MM.1S (cell line): ENCODE measurements at regions not wholly inside any gene's neighbourhood (a gene's known extent, or its start where the extent isn't known, plus 50 kb on each side); places are given as distances from the start of the nearest gene placed in this dataset.
"Not testable (repeated sequence)": the region's sequence is repeated elsewhere in the genome, so short reads cannot be mapped to it uniquely, and the experiment has no call there.

ENCODE experiments used
- DNase-seq: peaks from one replicate; pipeline ENCODE4 v3.0.0-alpha.2; 2015
- H2AFZ ChIP-seq: fragments of 300-600 bp; sonication (generic); 2 replicates; pipeline ENCODE4 v1.6.0; 2016; ENCODE audit warnings: antibody characterized with exemption, low read length
- H3F3A ChIP-seq: fragments of 300-600 bp; sonication (generic); 2 replicates; pipeline ENCODE4 v1.6.1; 2016; ENCODE audit warnings: mild to moderate bottlenecking, antibody characterized with exemption, low read length, moderate library complexity, mixed read lengths; ENCODE audit not compliant: insufficient read depth
- H3K27ac ChIP-seq: fragments of 300-600 bp; sonication (generic); 2 replicates; pipeline ENCODE4 v1.5.1; 2016; ENCODE audit warnings: mild to moderate bottlenecking, low read length
- H3K27me3 ChIP-seq: fragments of 300-600 bp; sonication (generic); replicated peaks from 2 replicates; pipeline ENCODE4 v1.6.0; 2016; ENCODE audit warnings: low read length; ENCODE audit not compliant: insufficient read depth
- H3K36me3 ChIP-seq: fragments of 300-600 bp; sonication (generic); replicated peaks from 2 replicates; pipeline ENCODE4 v1.6.1; 2016; ENCODE audit warnings: mild to moderate bottlenecking, low read length, mixed read lengths; ENCODE audit not compliant: insufficient read depth
- H3K4me1 ChIP-seq: fragments of 300-600 bp; sonication (generic); 2 replicates; pipeline ENCODE4 v1.6.1; 2016; ENCODE audit warnings: low read length, mixed read lengths
- H3K4me2 ChIP-seq: fragments of 300-600 bp; sonication (generic); 2 replicates; pipeline ENCODE4 v1.6.0; 2016; ENCODE audit warnings: low read depth, low read length
- H3K4me3 ChIP-seq: fragments of 300-600 bp; sonication (generic); 2 replicates; pipeline ENCODE4 v1.5.1; 2016; ENCODE audit warnings: low read length, mixed read lengths
- H3K79me2 ChIP-seq: fragments of 300-600 bp; sonication (generic); 2 replicates; pipeline ENCODE4 v1.6.1; 2016; ENCODE audit warnings: mixed run types, low read length, mixed read lengths
- H3K9ac ChIP-seq: fragments of 300-600 bp; sonication (generic); 2 replicates; pipeline ENCODE4 v1.6.1; 2016; ENCODE audit warnings: low read length, mixed read lengths
- H3K9me2 ChIP-seq: fragments of 300-600 bp; sonication (generic); replicated peaks from 2 replicates; pipeline ENCODE4 v1.6.1; 2016; ENCODE audit warnings: mild to moderate bottlenecking, low read length, mixed read lengths; ENCODE audit not compliant: insufficient read depth
- H3K9me3 ChIP-seq: fragments of 300-600 bp; sonication (generic); replicated peaks from 2 replicates; pipeline ENCODE4 v1.6.1; 2016; ENCODE audit warnings: mild to moderate bottlenecking, low read length, mixed read lengths; ENCODE audit not compliant: insufficient read depth
- H4K20me1 ChIP-seq: fragments of 300-600 bp; sonication (generic); 2 replicates; pipeline ENCODE4 v1.6.1; 2016; ENCODE audit warnings: mild to moderate bottlenecking, low read length, moderate library complexity, mixed read lengths; ENCODE audit not compliant: insufficient read depth
- EZH2 ChIP-seq: fragments of 300-600 bp; sonication (generic); optimal IDR thresholded peaks from 2 replicates; pipeline ENCODE3; 2017; ENCODE audit warnings: low read depth, mild to moderate bottlenecking, antibody characterized with exemption, low read length, mixed read lengths
- EZH2phosphoT487 ChIP-seq: fragments of 300-600 bp; sonication (generic); IDR thresholded peaks from 2 replicates; pipeline ENCODE4 v1.6.1; 2018; ENCODE audit warnings: antibody characterized with exemption, low read length
- TF ChIP-seq, protein P1 (sequence below): fragments of 300-600 bp; sonication (generic); IDR thresholded peaks from 2 replicates; pipeline ENCODE4 v1.5.1; 2016; ENCODE audit warnings: antibody characterized with exemption, low read length, mixed read lengths

DNA sequence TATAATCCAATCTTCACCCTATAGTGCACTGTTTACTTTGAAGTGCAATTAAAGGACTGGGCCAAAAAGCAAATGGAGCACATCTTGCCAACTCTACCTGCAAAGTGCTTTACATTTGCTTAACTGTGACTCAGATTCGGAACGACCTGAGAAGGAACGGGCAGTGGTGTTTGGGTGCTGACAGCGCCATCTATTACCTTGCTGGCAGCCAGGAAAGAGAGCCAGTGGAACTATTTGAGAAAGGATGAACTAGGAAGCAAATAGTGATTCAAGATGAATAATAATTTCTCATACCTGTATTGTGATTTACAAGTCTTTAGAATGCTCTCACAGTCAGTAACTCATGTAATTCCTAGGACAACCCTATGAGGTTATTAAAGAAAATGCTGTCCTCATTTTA lies 312.9 kb downstream of the PDCD6IP start:
- H3K4me2 ChIP-seq: no peak overlapping the region
- DNase-seq: no peak
- H2AFZ ChIP-seq: no peak overlapping the region

DNA sequence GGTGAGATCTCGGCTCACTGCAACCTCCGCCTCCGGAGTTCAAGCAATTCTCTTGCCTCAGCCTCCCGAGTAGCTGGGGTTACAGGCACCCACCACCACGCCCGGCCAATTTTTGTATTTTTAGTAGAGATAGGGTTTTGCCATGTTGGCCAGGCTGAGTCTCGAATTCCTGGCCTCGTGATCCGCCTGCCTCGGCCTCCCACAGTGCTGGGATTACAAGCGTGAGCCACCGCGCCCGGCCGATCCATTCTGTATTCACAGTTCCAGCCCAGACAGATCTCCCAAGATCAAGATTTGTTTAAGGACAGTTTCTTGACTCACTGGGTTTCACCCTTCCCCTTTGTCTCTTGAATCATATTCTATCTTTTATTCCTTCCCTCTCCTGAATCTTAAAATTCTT lies 313.8 kb downstream of the PDCD6IP start:
- H3K79me2 ChIP-seq, H2AFZ ChIP-seq, H3K36me3 ChIP-seq, H3K27me3 ChIP-seq, H3K9me2 ChIP-seq, H3F3A ChIP-seq, DNase-seq, H4K20me1 ChIP-seq, H3K27ac ChIP-seq, H3K9ac ChIP-seq, H3K4me2 ChIP-seq, H3K9me3 ChIP-seq, H3K4me3 ChIP-seq: not testable (repeated sequence)
- H3K4me1 ChIP-seq: peaks cover 30% of the 10 kb centered on the region

More for the DNA sequence above, 312.9 kb downstream of the PDCD6IP start:
- H4K20me1 ChIP-seq: no peaks in the 10 kb centered on the region
- H3K4me1 ChIP-seq: peaks cover 39% of the 10 kb centered on the region
- no peaks in the 10 kb centered on the region for H3K79me2 ChIP-seq
- no peak overlapping the region for H3K4me3 ChIP-seq
- peaks cover 14% of the 10 kb centered on the region for H3F3A ChIP-seq
- no peaks in the 10 kb centered on the region for H3K9me2 ChIP-seq
- H3K9me3 ChIP-seq: no peaks in the 10 kb centered on the region
- no peaks in the 10 kb centered on the region for H3K27me3 ChIP-seq
- no peak overlapping the region for H3K9ac ChIP-seq
- H3K36me3 ChIP-seq: no peaks in the 10 kb centered on the region
- TF ChIP-seq EZH2phosphoT487: no peak
- TF ChIP-seq, protein P1, sequence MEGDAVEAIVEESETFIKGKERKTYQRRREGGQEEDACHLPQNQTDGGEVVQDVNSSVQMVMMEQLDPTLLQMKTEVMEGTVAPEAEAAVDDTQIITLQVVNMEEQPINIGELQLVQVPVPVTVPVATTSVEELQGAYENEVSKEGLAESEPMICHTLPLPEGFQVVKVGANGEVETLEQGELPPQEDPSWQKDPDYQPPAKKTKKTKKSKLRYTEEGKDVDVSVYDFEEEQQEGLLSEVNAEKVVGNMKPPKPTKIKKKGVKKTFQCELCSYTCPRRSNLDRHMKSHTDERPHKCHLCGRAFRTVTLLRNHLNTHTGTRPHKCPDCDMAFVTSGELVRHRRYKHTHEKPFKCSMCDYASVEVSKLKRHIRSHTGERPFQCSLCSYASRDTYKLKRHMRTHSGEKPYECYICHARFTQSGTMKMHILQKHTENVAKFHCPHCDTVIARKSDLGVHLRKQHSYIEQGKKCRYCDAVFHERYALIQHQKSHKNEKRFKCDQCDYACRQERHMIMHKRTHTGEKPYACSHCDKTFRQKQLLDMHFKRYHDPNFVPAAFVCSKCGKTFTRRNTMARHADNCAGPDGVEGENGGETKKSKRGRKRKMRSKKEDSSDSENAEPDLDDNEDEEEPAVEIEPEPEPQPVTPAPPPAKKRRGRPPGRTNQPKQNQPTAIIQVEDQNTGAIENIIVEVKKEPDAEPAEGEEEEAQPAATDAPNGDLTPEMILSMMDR: no peak
- TF ChIP-seq EZH2: no peak
- no peak overlapping the region for H3K27ac ChIP-seq

DNA sequence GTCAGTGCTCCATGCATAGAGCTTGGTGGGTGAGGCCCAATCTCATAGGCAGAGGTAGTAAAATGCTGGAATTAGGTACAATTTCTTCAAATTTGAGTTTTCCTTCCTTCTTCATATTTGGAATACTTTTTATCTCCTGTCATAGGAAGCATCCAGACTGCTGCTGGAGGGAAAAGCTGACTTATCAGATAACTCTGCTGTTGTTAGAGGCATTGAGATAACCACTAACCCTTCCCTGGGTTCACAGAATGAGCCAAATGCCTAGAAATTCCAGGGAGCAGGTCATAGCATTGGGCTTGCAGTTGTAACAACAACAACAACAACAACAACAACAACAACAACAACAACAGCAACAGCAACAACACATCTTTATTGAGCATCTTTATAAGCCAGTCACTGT lies 332.7 kb downstream of the PDCD6IP start:
- Histone ChIP-seq H2AFZ (no peak overlapping the region), H3K36me3 (no peaks in the 10 kb centered on the region), H3K27ac (no peak overlapping the region), H3K4me1 (no peaks in the 10 kb centered on the region), H3K79me2 (no peaks in the 10 kb centered on the region), H3K9me3 (no peaks in the 10 kb centered on the region), H4K20me1 (no peaks in the 10 kb centered on the region), H3K9ac (no peak overlapping the region), H3K9me2 (no peaks in the 10 kb centered on the region), H3K4me2 (no peak overlapping the region), H3K27me3 (no peaks in the 10 kb centered on the region), H3F3A (no peaks in the 10 kb centered on the region), H3K4me3 (no peak overlapping the region)
- TF ChIP-seq, protein P1: no peak
- no peak for TF ChIP-seq EZH2
- TF ChIP-seq EZH2phosphoT487: no peak
- no peak for DNase-seq

DNA sequence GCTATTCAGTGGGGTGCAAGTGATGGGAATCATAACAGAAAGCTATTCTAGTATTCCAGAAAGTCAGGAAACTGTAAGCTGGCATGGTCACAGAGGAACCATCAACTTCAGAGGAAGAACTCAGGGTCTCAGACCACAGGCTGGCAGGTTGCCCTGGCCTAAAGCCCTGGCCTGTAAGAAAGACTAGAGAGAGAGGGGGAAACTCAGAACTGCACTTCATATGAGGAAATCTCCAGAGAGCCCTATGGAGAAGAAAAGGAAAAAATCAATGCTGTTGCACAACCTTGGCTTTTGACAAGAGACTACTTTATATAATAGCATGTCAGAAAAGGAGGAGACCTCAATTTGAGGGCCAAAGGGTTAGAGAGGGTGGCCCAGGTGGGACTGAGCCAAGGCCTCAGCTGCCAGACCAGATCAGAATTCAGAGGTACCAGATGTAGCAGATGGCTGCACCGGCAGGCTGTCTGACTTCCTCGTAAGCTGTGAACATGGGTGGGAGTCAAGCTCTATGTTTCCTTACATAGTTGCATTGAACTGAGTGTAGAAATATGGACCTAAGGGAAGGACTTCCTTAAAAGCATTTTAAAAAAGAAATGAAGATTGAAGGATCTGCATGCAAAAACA lies 333.8 kb downstream of the PDCD6IP start:
- no peaks in the 10 kb centered on the region for H4K20me1 ChIP-seq
- TF ChIP-seq, protein P1: no peak
- TF ChIP-seq EZH2phosphoT487 (no peak), EZH2 (no peak)

More for the DNA sequence above, 333.8 kb downstream of the PDCD6IP start:
- no peak for DNase-seq
- Histone ChIP-seq H3F3A (no peaks in the 10 kb centered on the region), H3K79me2 (no peaks in the 10 kb centered on the region), H3K27ac (no peak overlapping the region), H3K4me3 (no peak overlapping the region), H3K9me2 (no peaks in the 10 kb centered on the region), H3K27me3 (no peaks in the 10 kb centered on the region), H3K9me3 (no peaks in the 10 kb centered on the region), H3K9ac (no peak overlapping the region), H3K4me1 (no peaks in the 10 kb centered on the region), H3K36me3 (no peaks in the 10 kb centered on the region), H3K4me2 (no peak overlapping the region), H2AFZ (no peak overlapping the region)
